ENCODE measurements at regions not wholly inside any gene's neighbourhood (a gene's known extent, or its start where the extent isn't known, plus 50 kb on each side); places are given as distances from the start of the nearest gene placed in this dataset.
"Not testable (repeated sequence)": the region's sequence is repeated elsewhere in the genome, so short reads cannot be mapped to it uniquely, and the experiment has no call there.

DNA sequence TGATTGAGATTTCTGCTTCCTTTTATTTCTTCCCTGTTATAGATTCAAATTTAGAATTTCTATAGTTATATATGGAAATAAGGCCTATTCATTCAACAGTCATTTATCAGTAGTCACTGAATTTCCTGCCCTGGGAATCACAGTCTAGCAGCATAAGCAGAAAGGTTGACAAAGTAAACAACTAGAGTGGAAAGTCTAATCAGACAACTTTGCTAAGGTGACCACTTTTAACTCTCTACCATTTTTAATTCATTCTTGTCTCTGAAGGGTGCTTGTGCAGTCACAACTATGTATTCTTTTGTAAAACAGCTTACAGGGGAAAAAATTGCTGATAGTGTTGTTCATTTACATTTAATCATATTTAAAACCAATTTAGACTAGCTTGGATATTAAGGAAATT, 66.1 kb upstream of the PLA2G4A start:
- TF ChIP-seq, protein P1, sequence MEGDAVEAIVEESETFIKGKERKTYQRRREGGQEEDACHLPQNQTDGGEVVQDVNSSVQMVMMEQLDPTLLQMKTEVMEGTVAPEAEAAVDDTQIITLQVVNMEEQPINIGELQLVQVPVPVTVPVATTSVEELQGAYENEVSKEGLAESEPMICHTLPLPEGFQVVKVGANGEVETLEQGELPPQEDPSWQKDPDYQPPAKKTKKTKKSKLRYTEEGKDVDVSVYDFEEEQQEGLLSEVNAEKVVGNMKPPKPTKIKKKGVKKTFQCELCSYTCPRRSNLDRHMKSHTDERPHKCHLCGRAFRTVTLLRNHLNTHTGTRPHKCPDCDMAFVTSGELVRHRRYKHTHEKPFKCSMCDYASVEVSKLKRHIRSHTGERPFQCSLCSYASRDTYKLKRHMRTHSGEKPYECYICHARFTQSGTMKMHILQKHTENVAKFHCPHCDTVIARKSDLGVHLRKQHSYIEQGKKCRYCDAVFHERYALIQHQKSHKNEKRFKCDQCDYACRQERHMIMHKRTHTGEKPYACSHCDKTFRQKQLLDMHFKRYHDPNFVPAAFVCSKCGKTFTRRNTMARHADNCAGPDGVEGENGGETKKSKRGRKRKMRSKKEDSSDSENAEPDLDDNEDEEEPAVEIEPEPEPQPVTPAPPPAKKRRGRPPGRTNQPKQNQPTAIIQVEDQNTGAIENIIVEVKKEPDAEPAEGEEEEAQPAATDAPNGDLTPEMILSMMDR (IDR thresholded peaks at IDR 0.05; ENCODE audit: extremely low read depth, missing control alignments), result no peak
- DNase-seq (ENCODE audit: low spot score), result no peak

GRCh38 chr1:186761358-186761757, 67.4 kb upstream of the PLA2G4A start:
- TF ChIP-seq, protein P1 (IDR thresholded peaks at IDR 0.05; ENCODE audit: extremely low read depth, missing control alignments), result no peak
- DNase-seq (ENCODE audit: low spot score), result peak; percentile 9

- no peak for DNase-seq (ENCODE audit: low spot score)
- TF ChIP-seq, protein P1 (IDR thresholded peaks at IDR 0.05; ENCODE audit: extremely low read depth, missing control alignments), result no peak
These were observed 68.3 kb upstream of the PLA2G4A start for GRCh38 chr1:186760446-186760845.

- DNase-seq (ENCODE audit: low spot score), result not testable (repeated sequence)
These were observed 69.7 kb upstream of the PLA2G4A start for GRCh38 chr1:186758896-186759606.

- DNase-seq (ENCODE audit: low spot score), result no peak
These were observed 70.9 kb upstream of the PLA2G4A start for GRCh38 chr1:186757851-186758250.

DNA sequence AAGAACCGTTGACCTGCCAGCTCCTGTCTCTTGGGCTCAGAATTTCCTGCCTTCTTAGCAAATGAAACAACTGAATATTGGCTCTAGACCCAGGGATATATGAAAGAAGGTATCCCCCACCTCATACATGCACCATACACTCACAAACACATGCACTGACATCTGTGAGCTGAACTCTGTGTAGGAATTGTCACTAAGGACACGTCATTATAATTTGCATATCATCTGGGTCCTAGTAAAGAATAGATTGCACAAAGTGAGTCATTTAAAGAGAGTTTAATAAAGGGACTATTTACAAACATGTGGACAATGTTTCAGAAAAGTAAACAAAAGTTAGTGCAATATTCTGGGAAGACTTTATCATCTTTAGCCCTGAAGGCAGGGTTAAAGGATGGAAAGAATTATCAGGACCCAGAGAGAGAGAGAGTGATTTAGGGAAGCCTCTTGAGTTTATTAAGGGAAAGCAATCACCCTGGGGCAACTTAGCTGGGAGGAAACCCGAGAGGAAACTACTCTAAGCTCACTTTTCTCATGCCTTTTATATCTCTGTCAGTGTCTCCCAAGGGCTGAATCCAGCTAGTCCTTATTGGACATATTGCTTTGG, 74.1 kb upstream of the PLA2G4A start:
- TF ChIP-seq, protein P1 (IDR thresholded peaks at IDR 0.05; ENCODE audit: extremely low read depth, missing control alignments), result no peak

More at GRCh38 chr1:186757851-186758250, 70.9 kb upstream of the PLA2G4A start:
- TF ChIP-seq, protein P1 (IDR thresholded peaks at IDR 0.05; ENCODE audit: extremely low read depth, missing control alignments), result no peak

DNA sequence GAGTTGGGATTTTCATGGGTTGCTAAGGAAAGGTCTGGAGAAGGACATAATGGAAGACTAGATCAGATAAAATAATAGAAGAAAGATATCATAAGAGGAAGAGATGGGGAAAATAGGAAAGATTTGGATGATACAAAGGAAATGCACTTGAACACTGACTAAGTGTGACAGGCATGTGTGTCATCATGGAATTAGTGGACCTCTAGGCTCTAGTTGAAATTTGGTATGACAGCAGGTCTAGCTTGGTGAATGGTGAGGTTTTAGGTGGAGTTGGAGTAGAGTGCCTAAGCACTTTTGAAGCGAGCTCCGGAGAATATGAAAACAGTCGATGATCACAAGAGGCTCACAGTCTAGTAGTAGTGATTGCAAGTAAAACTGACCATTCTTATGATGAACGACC, 73.0 kb upstream of the PTGS2 start:
- TF ChIP-seq, protein P1 (IDR thresholded peaks at IDR 0.05; ENCODE audit: extremely low read depth, missing control alignments), result no peak
- no peak for DNase-seq (ENCODE audit: low spot score)

More for the DNA sequence above, 74.1 kb upstream of the PLA2G4A start:
- DNase-seq (ENCODE audit: low spot score), result no peak

DNA sequence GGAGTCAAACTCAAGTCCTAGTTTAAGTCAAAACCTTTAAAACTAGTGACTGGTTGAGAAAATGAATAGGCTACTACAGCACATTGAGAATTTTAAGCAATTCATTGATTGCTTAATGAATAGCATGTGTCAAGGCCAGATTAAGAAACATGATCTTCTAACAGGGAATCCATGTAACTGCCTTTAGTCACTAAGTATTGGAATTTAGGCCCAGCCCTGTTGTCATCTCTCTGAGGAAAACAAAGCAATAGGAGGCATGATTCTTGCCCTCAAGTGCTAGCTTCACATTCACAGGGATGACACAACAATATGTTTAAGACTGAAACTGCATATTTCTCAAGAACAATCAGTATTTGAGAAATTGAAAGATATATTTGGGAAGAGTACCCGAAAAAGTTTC, 70.0 kb upstream of the PTGS2 start:
- TF ChIP-seq, protein P1 (IDR thresholded peaks at IDR 0.05; ENCODE audit: extremely low read depth, missing control alignments), result no peak
- DNase-seq (ENCODE audit: low spot score), result no peak

Data from GM20000 (cell line).